G401 (cell line): ENCODE measurements at regions not wholly inside any gene's neighbourhood (a gene's known extent, or its start where the extent isn't known, plus 50 kb on each side); places are given as distances from the start of the nearest gene placed in this dataset.

Experiments used
- DNase-seq: peaks from one replicate; pipeline ENCODE4 v3.0.0-alpha.2; 2015; ENCODE audit warnings: low spot score
- in situ Hi-C: cut with HindIII; loops from 2 replicates; pipeline ENCODE4 v1.10.0; 2016; ENCODE audit warnings: low sequenced_read_pairs, mixed read lengths

GRCh38 chr7:47032536-47032908, 549.4 kb downstream of the TNS3 start:
- DNase-seq, result no peak
- in situ Hi-C loops, result no loop called here

DNA sequence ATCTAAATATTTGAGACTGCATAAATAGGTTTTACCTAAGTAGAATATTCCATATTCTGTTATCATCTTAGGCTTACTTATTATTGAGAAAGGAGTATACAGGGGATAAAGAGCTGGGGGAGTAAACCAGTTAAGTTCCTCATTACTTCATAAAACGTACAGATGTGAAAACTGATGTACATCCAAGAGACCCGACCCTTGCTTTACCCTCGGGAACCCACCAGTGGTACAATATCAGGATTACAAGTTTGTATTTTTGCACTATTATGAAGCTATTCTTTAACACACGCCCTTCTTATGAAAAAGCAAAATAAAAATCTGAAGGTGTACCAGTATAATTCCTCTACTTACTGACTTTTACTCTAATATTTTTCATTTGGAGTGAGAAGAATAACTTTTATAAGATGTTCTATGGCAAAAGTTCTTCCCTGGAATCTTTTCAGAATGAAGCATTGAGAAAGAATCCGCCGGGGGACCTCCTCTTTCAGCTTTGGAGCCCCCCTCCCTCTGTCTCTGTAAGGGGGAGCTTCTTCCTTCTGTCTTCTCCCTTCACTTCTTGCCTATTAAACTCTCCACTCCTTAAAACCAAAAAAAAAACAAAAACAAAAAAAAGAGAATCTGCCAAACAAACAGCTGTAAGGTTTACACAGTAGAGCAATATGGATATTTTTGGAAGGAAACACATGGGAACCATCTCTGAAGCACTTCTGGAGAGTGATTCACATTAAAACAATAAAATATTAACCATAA, 550.0 kb downstream of the TNS3 start:
- DNase-seq, result no peak
- in situ Hi-C loops, result no loop called here

- in situ Hi-C loops, result no loop called here
- DNase-seq, result no peak
Observed at GRCh38 chr7:47028284-47028683, 553.6 kb downstream of the TNS3 start.

DNA sequence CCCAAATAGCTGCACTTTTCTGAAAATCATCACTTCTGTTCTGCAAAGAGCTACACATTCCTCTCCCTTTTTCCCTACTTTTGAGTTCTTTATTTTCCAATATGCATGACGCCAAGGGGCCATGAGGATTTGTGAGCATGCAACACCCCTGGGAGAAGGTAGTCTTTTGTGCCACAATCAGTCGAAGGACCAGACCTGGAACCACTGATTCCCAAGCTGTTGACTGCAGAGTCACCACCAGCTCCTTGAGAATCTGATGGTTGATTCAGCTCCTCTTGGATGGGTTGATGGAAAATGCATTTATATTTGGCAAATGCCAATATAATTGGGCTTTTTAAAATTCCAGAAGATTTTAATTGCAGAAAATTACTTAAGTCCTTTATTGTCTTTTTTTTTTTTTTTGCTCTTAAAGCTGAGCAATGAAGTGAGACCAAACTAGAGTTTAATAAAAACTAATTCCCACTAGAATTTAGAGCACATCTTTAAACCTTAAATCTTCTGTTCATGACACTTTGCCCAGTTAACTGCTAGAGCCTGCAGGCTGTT, 554.1 kb downstream of the TNS3 start:
- in situ Hi-C loops, result no loop called here
- DNase-seq, result no peak

DNA sequence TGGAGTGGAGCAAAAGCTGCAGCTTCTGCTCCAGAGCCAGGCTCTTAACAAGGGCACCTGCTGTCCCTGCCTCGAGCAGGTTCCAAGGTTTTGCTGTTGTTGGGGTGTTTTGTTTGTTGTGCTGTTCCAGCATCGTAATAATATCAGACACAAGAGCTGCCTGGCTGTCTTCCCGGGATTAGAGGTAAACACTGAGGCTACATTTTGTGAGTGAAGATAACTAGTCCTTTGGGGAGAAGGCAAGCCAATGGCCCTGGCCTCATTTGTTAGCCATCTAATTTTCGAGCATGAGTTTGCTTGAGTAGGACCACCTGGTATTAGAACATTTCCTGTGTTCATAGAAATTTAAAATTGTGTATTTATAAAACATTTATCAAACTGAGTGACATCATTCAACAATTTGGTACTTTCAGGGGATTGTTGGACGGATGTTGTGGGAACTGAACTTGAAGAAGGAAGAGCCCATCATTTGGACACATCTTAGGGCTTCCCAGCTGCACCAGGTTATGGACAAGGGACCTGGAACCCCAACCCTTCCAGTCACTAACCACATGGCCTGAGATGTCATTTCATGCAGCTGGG, 555.0 kb downstream of the TNS3 start:
- no peak for DNase-seq
- in situ Hi-C loops, result no loop called here

- in situ Hi-C loops, result no loop called here
- no peak for DNase-seq
Observed at GRCh38 chr7:47024991-47025390, 556.9 kb downstream of the TNS3 start.

- DNase-seq, result no peak
- in situ Hi-C loops, result no loop called here
Observed at GRCh38 chr7:47008461-47008860, 573.5 kb downstream of the TNS3 start.

- in situ Hi-C loops, result no loop called here
- no peak for DNase-seq
Observed at GRCh38 chr7:47007471-47007870, 574.4 kb downstream of the TNS3 start.

DNA sequence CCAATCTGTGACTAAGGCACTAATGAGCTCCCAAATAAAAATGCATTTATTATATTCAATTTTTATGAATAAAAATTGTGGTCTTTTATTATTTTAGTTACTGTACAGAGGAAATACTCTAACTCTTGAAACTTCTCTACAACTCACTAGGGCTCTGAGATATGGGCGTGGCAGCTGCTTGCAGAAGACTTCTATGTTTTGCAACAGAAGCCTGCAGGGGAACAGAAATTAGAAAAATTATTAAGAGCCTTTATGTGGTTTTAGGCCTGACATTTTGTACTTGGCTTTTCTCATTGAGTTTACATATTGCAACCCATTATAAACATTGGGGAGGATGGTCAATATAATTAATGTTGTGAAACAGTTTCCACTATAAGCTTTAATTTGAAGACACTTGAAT, 581.4 kb downstream of the TNS3 start:
- DNase-seq, result no peak
- in situ Hi-C loops, result no loop called here

DNA sequence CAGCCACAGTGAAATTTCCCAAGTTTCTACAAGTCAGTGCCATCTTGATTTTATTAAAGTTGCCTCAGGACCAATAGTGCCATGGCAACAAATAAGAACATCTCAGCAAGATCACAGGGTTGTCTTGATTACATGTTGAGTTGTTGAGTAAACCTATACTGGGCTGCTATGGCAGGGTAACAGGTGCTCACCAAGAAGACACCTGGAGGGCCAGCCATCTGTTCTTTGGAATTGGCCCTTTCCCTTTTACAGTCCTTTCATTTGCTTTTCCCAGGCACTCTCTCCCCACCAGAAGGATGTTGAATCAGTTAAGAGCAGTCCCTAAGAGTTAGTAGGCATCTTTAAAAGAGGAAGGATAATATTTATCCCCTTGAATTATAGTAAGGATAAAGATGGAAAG, 582.0 kb downstream of the TNS3 start:
- in situ Hi-C loops, result no loop called here

GRCh38 chr7:46996972-46997371, 584.9 kb downstream of the TNS3 start:
- no peak for DNase-seq
- in situ Hi-C loops, result no loop called here

More for the DNA sequence above, 582.0 kb downstream of the TNS3 start:
- peak; percentile 88 for DNase-seq

GRCh38 chr7:46993396-46993795, 588.5 kb downstream of the TNS3 start:
- in situ Hi-C loops, result no loop called here
- DNase-seq, result no peak

DNA sequence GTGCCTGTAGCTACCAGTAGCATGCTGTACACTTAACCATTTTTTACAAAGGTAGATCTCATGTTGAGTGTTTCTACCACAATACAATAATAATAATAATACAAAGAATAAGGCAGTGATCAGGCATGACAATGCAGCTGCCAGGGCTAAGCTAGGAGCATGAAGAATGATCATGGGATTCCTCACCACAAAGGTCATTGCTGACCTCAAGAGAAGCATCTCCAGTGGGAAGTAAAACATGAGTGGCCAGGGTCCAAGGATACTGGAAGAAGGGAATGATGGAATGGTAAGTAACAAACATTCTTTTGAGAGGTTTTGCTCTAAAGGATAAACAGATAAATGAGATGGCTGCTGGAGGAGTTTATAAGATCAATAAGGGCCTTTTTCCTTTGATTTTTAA, 591.1 kb downstream of the TNS3 start:
- no peak for DNase-seq
- in situ Hi-C loops, result no loop called here

- in situ Hi-C loops, result no loop called here
- DNase-seq, result no peak
Observed at GRCh38 chr7:46989247-46989646, 592.7 kb downstream of the TNS3 start.

DNA sequence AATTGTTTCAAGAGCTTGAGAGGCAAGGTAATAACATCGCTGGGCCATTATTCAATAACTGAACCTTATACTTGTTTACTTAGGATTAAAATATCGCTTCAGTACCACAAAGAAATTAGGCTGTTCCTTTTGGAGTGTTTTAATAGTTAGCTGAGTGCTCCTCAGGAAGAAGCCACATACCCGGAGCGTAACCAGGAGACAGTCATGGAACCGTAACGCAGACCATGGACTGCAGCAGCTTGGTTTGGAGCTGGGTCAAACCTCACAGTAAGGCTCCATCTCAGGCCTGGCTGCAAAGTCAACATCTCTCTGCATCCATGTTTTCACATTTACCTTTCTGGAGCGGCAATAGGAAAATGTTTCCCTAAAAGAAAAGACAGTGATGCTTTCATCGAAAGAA, 599.0 kb downstream of the TNS3 start:
- DNase-seq, result peak; percentile 51
- in situ Hi-C loops, result no loop called here

- no peak for DNase-seq
- in situ Hi-C loops, result no loop called here
Observed at GRCh38 chr7:46979439-46979838, 602.5 kb downstream of the TNS3 start.

- in situ Hi-C loops, result no loop called here
- DNase-seq, result no peak
Observed at GRCh38 chr7:46975493-46975892, 606.4 kb downstream of the TNS3 start.

DNA sequence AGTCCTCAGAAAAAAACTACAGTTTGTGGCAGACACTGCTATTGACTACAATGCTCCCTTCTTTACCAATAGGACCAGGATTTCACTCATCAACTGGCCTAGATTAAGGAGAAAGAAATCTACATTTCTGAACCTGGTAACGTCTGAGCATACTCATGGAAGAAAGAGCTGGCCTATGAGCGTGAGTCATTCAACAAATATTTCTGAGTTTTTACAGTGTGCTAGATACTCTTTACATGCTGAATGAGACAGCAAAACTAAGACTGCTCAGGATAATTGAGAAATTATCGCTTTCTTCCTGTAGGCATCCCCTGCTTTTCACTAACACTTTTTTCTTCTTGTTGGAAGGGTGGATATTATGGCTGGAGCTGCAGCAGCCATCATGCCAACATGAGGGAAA, 609.7 kb downstream of the TNS3 start:
- DNase-seq, result no peak
- in situ Hi-C loops, result no loop called here

GRCh38 chr7:46970476-46970875, 611.4 kb downstream of the TNS3 start:
- in situ Hi-C loops, result no loop called here
- no peak for DNase-seq

- DNase-seq, result no peak
- in situ Hi-C loops, result no loop called here
Observed at GRCh38 chr7:46970131-46970430, 611.8 kb downstream of the TNS3 start.
